ENCODE measurements at regions not wholly inside any gene's neighbourhood (a gene's known extent, or its start where the extent isn't known, plus 50 kb on each side); places are given as distances from the start of the nearest gene placed in this dataset.

DNA sequence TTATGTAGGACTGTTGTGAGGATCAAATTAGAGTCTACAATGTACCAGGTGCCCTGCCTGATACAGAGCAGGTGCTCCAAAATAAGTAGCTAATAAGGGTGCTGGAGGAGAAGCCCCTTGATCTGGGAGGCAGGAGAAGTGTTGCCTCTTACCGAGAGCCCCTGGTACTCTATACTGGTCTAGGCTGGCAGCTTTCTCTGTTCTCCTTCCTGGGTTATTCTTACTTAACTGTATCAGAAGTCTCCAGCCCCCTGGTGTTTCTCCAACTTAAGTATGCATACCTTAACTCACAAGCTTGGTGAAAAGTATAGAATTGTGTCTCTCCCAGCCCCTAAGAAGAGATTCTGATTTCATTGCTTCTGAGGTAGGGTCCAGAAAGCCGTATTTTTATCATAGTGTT, 254.9 kb downstream of the LRIG3 start:
- no peaks in the 10 kb centered on the region for H4K20me1 ChIP-seq (ENCODE audit: low read length)
- H3K9me3 ChIP-seq (ENCODE audit: low read length) = no peaks in the 10 kb centered on the region
- TF ChIP-seq, protein P1, sequence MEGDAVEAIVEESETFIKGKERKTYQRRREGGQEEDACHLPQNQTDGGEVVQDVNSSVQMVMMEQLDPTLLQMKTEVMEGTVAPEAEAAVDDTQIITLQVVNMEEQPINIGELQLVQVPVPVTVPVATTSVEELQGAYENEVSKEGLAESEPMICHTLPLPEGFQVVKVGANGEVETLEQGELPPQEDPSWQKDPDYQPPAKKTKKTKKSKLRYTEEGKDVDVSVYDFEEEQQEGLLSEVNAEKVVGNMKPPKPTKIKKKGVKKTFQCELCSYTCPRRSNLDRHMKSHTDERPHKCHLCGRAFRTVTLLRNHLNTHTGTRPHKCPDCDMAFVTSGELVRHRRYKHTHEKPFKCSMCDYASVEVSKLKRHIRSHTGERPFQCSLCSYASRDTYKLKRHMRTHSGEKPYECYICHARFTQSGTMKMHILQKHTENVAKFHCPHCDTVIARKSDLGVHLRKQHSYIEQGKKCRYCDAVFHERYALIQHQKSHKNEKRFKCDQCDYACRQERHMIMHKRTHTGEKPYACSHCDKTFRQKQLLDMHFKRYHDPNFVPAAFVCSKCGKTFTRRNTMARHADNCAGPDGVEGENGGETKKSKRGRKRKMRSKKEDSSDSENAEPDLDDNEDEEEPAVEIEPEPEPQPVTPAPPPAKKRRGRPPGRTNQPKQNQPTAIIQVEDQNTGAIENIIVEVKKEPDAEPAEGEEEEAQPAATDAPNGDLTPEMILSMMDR (conservative IDR thresholded peaks at IDR 0.05; ENCODE audit: low read depth, low read length) = no peak
- TF ChIP-seq EZH2phosphoT487 (IDR thresholded peaks at IDR 0.05; ENCODE audit: borderline replicate concordance, low read length) = no peak
- no peak overlapping the region for H3K9ac ChIP-seq (ENCODE audit: low read length)
- no peak overlapping the region for H3K27ac ChIP-seq (ENCODE audit: low read length)
- H3K79me2 ChIP-seq (ENCODE audit: low read length) = no peaks in the 10 kb centered on the region
- H3F3A ChIP-seq (ENCODE audit: low read length, unreplicated experiment) = no peaks in the 10 kb centered on the region
- H3K27me3 ChIP-seq (ENCODE audit: low read length) = no peaks in the 10 kb centered on the region
- ATAC-seq = no peak
- H3K4me2 ChIP-seq (ENCODE audit: low read length) = no peak overlapping the region
- H3K4me3 ChIP-seq (ENCODE audit: low read length) = no peak overlapping the region
- CTCF ChIA-PET = no interaction called here
- H3K9me2 ChIP-seq (replicated peaks; ENCODE audit: low read length) = no peaks in the 10 kb centered on the region
- POLR2A ChIA-PET (ENCODE audit: unreplicated experiment) = no interaction called here
- no peak for DNase-seq
- H3K4me1 ChIP-seq (ENCODE audit: insufficient read depth, low read length) = no peaks in the 10 kb centered on the region
- H2AFZ ChIP-seq (ENCODE audit: low read length) = no peak overlapping the region
- intact Hi-C loops (cut with micrococcal nuclease) = no loop called here
- BruUV-seq (replicated peaks) = no TSS peak
- H3K36me3 ChIP-seq (ENCODE audit: low read depth, low read length) = no peaks in the 10 kb centered on the region

DNA sequence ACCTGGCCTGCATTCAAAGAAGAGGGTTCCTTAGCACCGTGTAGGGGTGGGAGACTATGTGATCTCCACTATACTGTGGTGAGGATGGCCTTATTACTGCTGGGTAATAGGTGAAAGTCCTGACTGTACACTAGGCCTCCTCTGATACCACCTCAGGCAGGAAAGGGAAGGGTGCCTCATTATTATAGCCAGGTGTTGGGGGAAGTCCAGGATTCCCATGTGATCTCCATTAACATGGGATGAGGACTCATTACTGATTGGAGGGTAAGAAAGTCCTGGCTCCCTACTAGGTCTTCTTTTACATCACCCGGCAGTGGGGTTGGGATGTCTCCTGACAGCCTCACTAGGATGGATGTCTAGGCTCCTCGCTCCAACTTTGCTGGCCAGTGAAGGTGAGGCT, 252.1 kb downstream of the LRIG3 start:
- POLR2A ChIA-PET (ENCODE audit: unreplicated experiment) = no interaction called here
- Histone ChIP-seq H3K4me3 (ENCODE audit: low read length) (no peak overlapping the region), H3K79me2 (ENCODE audit: low read length) (no peaks in the 10 kb centered on the region), H3F3A (ENCODE audit: low read length, unreplicated experiment) (no peaks in the 10 kb centered on the region), H3K36me3 (ENCODE audit: low read depth, low read length) (no peaks in the 10 kb centered on the region), H3K27me3 (ENCODE audit: low read length) (no peaks in the 10 kb centered on the region), H3K9me2 (replicated peaks; ENCODE audit: low read length) (peaks cover 3% of the 10 kb centered on the region; the same call in 1 of the 2 replicates), H3K4me1 (ENCODE audit: insufficient read depth, low read length) (no peaks in the 10 kb centered on the region), H3K9ac (ENCODE audit: low read length) (no peak overlapping the region), H3K27ac (ENCODE audit: low read length) (no peak overlapping the region), H3K4me2 (ENCODE audit: low read length) (no peak overlapping the region), H3K9me3 (ENCODE audit: low read length) (no peaks in the 10 kb centered on the region), H2AFZ (ENCODE audit: low read length) (no peak overlapping the region), H4K20me1 (ENCODE audit: low read length) (no peaks in the 10 kb centered on the region)
- intact Hi-C loops (cut with micrococcal nuclease) = no loop called here
- no peak for TF ChIP-seq EZH2phosphoT487 (IDR thresholded peaks at IDR 0.05; ENCODE audit: borderline replicate concordance, low read length)
- TF ChIP-seq, protein P1 (conservative IDR thresholded peaks at IDR 0.05; ENCODE audit: low read depth, low read length) = no peak
- TF ChIP-seq EZH2 (IDR thresholded peaks at IDR 0.05; ENCODE audit: low read length, unreplicated experiment) = no peak
- BruUV-seq (replicated peaks) = no TSS peak
- no peak for DNase-seq
- CTCF ChIA-PET = no interaction called here
- no peak for ATAC-seq

DNA sequence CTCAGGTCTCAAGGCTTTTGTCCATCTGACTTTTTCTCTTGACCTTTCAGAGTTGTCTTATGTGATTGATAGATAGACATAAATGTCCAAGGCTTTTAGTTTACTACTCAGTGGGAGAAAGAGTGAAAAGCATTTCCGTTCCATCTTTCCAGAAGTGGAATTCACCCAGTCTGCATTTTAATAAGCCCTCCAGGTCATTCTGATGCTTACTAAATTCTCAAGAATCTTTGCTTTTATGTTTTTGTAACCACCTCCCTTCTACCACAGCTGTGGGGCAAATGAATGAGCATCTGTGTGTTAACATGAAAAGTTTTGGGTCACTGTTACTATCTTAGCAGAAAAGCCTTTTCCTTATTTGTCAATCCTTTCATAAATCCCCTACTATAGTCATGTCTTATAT, 251.4 kb downstream of the LRIG3 start:
- BruUV-seq (replicated peaks) = no TSS peak
- Histone ChIP-seq H3K27me3 (ENCODE audit: low read length) (no peaks in the 10 kb centered on the region), H2AFZ (ENCODE audit: low read length) (no peak overlapping the region), H3K9ac (ENCODE audit: low read length) (no peak overlapping the region), H3K27ac (ENCODE audit: low read length) (no peak overlapping the region), H3K4me1 (ENCODE audit: insufficient read depth, low read length) (no peaks in the 10 kb centered on the region), H4K20me1 (ENCODE audit: low read length) (no peaks in the 10 kb centered on the region), H3K9me3 (ENCODE audit: low read length) (no peaks in the 10 kb centered on the region), H3K79me2 (ENCODE audit: low read length) (no peaks in the 10 kb centered on the region), H3K36me3 (ENCODE audit: low read depth, low read length) (no peaks in the 10 kb centered on the region), H3F3A (ENCODE audit: low read length, unreplicated experiment) (no peaks in the 10 kb centered on the region), H3K4me2 (ENCODE audit: low read length) (no peak overlapping the region), H3K9me2 (replicated peaks; ENCODE audit: low read length) (peaks cover 4% of the 10 kb centered on the region; the same call in 1 of the 2 replicates), H3K4me3 (ENCODE audit: low read length) (no peak overlapping the region)
- POLR2A ChIA-PET (ENCODE audit: unreplicated experiment) = no interaction called here
- no peak for ATAC-seq
- intact Hi-C loops (cut with micrococcal nuclease) = no loop called here
- CTCF ChIA-PET = no interaction called here
- no peak for TF ChIP-seq EZH2phosphoT487 (IDR thresholded peaks at IDR 0.05; ENCODE audit: borderline replicate concordance, low read length)
- no peak for TF ChIP-seq EZH2 (IDR thresholded peaks at IDR 0.05; ENCODE audit: low read length, unreplicated experiment)
- TF ChIP-seq, protein P1 (conservative IDR thresholded peaks at IDR 0.05; ENCODE audit: low read depth, low read length) = no peak
- no peak for DNase-seq
